Left renal pelvis (tissue), 4 donors: ENCODE measurements at regions not wholly inside any gene's neighbourhood (a gene's known extent, or its start where the extent isn't known, plus 50 kb on each side); places are given as distances from the start of the nearest gene placed in this dataset.
"Not testable (repeated sequence)": the region's sequence is repeated elsewhere in the genome, so short reads cannot be mapped to it uniquely, and the experiment has no call there.

Source experiments
- DNase-seq, 4 donors: peaks; one replicate each; pipeline ENCODE4 v3.0.0-alpha.2; 2013; ENCODE audit warnings: low read depth in 4 of 4, low spot score in 3 of 4

DNA sequence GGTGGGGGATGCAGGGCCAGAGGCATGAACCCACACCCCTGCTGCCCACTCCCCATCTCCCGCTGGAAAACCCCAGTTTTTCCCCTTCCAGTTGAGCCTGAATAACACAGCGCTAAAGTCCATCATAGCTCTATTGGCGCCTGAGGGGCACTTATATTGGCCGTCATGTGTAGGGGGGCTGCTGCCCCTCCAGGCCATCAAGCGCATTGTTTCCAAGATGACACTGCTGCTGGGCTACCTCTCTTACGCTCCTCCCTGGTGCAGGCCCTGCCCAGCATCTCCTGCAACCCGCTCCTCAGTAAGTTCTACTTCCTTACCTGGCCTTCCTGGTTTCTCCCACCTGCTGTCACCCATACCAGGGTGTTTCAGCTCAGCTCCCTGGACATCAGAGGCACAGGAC lies 205.0 kb upstream of the RPL34 start:
- no peak for DNase-seq

DNA sequence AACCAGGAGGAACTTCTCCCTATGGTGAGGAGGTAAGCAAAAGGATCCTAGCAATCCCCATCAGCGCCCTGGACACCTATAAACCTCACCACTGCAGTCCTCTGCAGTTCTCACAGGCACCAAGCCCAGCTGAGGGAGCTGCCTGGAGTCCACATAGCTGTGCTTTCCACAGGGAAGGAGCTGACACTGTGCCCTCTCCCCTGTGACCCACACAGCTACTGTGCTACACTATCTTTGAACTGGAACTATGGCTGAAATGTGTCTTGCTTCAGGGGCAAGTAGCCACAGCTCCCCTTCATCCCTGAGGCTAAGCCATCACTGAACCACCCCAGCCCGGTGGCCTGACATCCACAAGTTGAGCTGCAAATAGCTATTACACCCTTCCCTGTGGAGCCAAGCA lies 208.5 kb upstream of the RPL34 start:
- no peak for DNase-seq

DNA sequence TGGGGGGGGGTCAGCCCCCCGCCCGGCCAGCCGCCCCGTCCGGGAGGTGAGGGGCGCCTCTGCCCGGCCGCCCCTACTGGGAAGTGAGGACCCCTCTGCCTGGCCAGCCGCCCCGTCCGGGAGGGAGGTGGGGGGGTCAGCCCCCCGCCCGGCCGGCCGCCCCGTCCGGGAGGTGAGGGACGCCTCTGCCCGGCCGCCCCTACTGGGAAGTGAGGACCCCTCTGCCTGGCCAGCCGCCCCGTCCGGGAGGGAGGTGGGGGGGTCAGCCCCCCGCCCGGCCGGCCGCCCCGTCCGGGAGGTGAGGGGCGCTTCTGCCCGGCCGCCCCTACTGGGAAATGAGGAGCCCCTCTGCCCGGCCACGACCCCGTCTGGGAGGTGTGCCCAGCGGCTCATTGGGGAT lies 210.7 kb upstream of the RPL34 start:
- not testable (repeated sequence) for DNase-seq

DNA sequence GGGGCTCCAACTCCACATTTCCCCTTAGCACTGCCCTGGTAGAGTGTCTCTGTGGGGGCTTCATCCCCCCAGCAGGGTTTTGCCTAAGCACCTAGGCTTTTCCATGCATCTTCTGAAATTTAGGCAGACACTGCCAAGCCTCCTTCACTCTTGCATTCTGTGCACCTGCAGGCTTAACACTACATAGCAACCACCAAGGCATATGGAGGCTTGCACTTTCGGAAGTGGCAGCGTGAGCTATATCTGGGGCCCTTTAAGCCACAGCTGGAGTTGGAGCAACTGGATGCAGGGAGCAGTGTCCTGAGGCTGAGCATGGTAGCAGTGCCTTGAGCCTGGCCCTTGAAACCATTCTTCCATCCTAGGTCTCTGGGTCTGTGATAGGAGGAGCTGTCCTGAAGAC lies 214.8 kb upstream of the RPL34 start:
- DNase-seq, result no peak

DNA sequence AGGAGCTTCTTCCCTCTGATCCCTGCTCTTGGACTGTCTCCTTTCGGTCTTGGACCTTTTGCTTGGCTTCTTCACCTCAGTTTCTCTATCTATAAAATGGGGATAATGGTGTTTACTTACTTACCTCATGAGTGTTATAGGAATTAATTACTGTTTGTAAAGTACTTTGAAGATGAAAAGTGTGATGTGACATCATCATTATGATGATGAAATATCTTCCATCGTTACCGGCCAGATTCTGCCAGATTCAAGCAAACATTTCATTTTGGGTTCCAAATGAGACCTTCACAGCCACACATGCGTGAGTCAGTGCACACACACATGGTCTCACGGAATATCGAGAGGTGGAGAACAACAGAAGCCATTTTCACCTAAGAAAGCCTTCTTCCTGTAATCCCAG lies 220.1 kb upstream of the RPL34 start:
- no peak for DNase-seq

DNA sequence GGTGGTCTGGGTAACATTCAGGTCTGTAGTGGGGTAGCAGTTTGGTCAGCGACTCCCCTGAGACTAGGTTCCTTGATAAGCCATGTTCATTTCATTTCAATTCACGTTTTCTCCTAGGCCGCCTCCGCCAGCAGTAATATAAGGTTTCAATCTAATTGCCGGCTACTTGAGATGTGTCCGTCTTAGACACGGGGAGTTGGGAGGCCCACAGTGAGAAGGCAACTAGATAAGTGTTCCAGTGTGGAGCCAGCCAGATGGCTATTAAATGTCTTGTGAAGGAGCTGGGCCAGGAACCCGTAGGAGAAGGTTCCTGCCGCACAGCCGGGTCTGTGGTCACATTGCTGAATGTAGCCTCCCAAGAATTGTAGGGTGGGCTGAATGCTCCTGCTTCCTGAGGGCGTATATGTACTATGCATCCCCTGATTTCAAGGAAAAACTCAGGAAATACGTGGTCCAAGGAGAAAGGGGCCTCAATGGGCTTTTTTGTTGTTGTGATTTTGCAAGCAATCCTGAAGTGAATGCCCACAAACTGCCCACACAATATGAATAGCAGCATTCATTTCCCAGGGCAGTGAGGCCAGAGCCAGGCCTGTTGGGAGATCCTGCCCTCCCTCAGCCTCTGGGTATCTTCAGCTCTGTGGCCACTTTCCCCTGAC lies 220.6 kb upstream of the RPL34 start:
- DNase-seq, result no peak

DNA sequence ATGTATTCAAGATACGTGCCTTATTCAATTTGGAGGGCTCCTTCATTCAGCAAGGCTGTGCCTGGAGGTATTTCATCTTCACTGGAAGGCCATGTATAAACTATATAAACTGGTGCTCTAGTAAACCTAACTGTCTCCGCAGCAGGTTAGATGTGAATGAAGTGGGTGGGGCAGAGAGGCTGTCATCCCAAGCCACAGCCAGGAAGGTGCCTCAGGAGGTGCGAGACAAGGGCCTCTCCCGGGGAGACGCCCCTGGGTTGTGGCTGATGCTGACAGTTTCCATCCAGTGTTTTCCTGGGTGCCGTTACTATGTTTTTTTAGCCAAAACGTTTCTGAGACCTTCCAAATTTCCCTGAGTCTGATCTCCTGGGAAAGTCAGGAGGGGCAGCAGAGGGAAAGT lies 221.5 kb upstream of the RPL34 start:
- no peak for DNase-seq

DNA sequence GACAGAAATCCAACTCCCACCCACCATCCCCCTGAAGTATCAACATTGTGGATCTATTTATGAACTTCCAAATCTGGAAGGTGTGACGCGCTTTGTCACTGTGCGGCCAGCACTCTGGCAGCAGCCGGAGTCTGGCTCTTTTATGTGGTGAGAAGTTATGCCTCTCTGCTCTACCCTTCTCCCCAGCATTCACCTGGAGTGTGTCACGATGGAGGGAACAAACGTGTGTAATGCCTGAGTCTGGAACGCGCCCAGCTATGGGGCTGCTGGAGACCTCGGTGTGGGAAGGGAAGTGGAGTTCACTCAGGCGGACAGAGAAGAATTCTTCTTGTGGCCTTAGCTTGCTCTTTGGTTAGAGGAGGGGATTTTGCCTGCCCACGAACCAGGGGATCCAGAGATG lies 222.1 kb upstream of the RPL34 start:
- DNase-seq, result peak; percentile 15 to 24 (median 17)

DNA sequence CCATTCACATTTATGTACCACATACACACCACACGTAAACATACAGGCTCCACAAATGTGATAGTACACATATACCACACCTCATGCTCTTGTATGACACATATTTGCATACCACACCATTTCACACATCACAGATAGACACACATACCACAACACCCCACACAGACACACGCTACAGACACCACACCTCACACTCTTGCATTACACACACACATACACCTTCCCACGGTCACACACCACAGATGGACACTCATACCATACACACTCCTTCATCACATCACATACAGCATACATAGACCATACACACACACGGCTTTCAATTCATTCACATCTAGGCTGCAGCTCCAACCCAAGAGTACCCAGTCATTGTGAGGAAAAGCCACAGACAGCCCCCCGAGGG lies 222.5 kb upstream of the RPL34 start:
- no peak for DNase-seq

DNA sequence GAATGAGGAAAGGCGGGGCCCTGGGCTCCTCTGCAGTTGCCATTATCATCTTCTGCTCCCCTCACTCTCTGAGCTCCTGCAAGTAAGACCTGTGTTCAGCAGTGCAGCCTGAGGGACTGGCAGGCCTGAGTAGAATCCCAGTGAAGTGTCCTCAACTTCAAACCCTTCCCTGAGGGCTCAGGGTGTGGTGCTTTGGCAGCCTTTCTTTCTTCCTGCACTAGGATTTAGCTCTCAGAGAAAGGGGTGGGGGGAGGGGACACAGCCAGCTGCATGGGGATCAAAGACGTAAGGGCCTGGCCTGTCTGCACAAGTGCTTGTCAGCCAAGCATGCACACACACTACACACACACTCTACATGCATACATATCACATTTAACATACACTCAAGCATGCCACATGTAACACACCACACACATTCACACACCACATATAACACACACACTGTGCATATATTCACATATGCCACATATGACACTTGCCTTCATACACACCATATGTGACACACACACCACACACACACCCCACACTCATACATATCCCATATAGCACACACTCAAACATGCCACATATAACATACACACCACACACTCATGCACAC lies 223.4 kb upstream of the RPL34 start:
- DNase-seq, result no peak

DNA sequence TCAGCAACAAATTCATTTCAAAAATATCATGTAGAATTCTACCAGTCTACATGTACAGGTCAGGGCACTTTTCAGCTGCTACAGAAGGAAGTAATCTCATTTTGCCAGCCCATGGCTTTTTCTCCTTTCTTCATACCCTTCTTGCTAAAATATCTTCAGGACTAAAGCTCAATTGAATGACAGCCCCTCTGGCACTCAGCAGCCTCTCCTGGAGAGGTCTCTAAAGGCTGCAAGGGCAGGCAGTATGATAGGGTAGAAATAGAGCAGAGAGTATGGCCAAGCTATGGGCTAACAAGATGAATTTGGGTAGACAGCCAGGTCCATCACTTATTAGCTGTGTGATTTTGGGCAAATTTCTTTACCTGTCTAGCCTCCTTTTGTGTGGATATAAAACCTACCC lies 224.6 kb upstream of the RPL34 start:
- DNase-seq, result no peak

DNA sequence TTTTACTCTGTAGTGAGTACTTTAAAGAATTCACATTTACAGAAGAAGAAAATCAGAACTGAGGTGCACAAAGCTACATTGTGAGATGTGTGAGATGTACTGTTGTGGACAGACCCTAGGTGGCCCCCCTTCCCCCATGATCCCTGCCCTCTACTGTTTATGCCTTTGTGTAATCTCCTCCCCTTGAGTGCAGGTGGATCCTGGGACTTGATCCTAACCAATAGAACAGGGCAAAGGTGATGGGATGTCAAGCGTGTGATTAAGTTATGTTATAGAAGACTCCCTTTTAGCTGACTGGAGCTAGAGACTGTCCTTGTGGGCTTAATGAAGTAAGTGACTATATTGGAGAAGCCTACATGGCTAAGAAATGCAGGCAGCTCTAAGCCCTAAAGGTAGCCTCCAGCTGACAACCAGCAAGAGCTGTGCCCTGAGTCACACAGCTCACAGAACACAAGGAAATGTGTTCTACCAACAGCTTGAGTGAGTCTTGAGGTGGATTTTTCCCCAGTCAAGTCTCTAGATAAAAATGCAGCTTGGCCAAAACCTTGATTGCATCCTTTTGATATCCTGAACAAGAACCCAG lies 225.2 kb upstream of the LEF1 start:
- no peak for DNase-seq

DNA sequence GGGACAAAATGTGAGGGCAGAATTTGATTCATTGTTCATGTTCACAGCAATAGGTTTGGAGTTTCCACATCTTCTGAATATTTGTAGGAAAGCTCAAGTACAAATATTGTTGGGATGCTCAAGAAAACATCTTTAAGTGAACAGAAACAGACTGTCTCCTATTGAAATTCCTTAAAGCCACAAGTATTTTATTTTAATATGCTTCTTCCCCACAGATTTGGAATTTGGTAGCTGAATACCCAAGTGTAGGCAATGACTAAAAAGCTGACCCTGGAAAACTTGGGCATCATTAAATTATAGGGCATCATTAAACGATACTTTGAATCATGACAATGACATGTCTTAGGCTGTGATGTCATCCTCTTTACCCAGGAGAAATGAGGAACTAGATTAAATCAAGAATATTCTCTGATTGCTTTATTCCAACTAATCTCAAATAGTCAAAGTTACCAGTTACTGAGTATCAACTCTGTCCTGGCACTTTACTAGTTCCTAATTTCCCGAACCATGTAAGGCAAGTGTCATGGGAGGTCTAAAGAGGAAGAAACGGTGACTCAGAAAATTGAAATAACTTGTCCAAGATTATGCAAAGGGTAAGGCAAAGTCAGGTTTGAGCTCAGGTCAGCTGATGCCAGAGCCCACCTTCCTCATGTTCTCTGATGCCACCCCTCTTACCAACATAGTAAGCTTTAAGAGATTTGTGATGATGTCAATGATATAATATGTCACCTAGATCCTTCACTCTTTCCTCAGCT lies 223.1 kb upstream of the LEF1 start:
- DNase-seq, result no peak

DNA sequence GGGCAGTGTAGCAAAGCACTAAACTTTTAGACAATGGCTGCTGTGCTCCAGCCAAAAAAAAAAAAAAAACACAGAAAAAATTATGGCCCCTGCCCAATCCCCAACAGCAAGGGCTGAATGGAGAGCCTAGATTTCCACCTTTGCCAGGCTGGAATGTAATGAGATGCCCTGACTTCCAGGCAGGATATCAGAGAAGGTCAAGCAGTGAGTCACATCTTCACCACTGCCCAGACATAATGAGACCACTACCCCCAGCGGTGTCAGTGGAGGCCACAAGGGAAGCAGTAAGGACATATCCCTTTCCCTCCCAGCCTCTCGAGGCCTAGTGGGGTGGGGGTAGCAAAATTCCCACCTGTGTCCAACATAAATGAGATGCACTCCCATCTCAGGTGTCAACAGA lies 216.3 kb upstream of the LEF1 start:
- DNase-seq, result no peak

DNA sequence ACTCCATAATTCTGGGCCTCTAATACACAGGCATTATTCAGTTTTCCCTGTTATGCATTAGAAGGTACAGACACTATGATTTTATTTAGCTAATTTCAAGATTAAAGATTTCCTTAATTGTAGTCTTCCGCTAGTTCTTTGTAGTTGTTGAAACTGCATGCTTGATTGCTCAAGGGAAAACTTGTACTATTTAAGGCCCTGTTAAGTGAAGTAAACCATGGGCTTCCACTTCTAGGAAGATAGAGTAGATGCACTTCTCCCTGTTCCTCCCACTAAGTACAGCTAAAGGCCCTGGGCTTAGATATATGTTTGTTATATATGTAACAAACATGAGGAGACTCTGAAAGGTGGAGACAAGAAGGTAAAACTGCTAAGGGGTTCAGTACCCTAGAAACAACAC lies 215.8 kb upstream of the LEF1 start:
- no peak for DNase-seq

DNA sequence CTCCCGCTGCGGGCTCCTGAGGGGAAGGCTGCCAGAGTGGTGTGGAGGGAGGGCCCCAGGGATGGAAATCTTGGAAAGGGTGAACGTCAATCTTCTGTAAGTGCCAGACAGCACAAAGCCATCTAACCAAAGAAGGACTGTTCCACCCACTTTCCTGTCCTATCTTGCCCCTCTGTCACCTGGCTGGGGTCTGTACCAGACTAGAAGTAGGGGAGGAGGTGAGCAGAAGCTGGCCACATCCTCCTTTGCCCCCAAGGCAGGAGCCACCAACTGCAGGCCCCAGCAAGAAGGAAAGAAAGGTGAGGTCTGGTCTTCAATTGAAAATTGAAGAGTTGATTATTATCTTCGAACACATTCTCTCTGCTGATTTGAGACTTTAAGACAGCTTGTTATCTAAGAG lies 214.4 kb upstream of the LEF1 start:
- no peak for DNase-seq

DNA sequence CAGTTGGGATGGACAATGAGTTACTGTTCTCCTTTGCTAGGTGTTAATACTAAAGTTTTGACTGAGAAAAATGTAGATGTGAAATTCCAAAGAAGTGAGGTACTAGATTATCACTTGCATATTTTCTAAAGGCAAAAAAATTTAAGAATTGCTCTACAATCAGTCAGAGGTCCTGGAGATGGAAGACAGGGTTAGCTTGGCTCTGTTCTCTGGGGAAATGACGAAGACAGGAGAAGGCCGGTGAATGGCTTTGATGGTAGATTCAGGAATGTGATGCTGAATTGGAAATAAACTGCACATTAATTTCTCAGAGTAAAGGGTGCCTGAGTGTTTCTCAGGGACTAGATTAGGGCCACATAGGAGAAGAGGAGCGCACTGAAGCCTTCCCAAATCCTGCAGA lies 214.0 kb upstream of the LEF1 start:
- no peak for DNase-seq

DNA sequence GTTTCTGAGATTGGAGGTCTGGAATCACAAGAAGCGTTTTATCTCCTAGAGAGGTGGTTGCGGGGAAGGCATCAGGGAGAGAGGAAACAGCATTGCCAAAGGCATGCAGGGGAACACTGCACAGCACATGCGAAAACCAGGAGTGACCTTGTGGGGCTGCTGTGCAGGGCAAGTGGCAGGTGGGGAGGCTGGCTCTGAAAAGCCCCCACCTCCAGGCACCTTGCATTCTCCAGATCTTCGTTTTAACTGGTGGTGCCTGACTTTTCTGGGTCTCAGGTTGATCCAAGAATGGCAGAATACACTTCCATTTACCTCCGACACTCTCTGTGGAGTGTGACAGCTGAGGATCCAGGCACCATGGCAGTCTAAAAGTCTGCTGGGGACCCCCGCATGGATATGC lies 209.4 kb upstream of the LEF1 start:
- no peak for DNase-seq

DNA sequence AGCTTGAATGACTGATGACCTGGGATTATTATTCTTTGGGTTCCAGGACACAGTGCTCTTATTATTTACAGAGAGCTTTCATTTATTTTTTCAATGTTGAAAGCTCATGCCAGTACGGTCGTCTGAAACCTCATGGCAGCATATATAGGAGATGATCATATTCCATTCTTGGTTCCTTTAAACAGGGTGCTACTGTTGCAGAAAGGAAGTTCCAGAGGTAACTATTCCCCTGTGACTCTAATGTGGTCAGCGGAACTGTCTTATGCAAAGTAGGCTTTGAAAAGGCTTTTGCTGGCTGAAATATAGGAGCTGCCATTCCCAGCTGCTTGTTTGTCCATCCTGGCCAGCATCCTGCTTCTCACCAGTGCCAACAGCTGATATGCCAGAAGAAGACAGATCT lies 208.3 kb upstream of the LEF1 start:
- no peak for DNase-seq

DNA sequence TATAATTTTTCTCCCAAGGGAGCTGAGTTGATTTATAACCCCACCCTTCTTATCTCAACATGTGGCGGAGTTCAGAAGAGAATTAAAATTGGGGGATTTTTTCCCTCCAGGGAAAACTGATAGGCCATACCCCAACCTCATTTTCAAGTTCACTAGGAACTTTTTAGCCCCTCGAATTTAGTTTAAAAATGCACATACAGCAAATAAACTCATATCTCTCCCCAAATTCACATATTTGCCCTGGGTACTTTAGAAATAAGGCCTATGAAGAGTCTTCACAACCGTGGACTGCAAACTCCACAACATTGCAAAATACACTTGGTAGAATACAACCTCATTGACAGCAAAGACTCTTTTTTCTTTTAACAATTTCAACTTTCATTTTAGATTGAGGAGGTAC lies 206.7 kb upstream of the LEF1 start:
- DNase-seq, result no peak

DNA sequence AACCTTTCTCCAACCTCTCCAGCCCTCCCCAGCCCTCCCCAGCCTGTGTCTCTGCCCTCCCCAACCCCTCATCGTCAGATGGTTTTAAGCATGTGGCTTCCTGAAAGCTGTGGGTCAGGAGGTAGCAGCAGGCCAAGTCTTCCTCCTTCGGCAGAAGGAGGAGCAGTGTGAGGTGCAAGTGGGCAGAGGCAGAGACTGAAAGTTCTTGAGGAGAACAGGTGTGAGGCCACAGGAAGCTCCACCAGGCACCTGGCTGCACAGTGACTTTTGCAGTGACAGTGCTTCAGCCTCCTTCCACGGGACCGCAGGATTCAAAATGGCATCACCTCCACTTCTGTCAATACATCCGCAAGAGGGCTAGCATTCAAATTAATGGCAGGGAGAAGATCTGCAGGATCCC lies 203.9 kb upstream of the LEF1 start:
- no peak for DNase-seq

DNA sequence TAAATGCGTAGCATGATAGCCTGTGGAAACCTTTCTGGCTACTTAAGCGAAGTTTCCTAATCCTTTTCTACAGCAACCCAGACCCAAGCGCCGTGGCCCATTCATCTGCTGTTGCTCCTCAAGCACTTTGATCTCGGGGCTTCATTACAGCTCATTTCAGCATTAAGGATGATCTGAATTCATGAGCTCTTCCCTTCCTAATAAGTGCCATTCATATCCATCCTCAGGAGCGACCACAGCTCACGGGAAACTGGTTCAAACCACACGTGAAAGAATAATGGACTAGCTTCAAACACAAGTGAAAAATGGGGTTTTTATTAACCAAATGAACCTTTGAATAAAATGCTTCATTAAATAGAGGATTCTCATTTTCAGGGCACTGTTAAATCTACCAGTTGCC lies 202.6 kb upstream of the LEF1 start:
- no peak for DNase-seq
